ENCODE measurements at regions not wholly inside any gene's neighbourhood (a gene's known extent, or its start where the extent isn't known, plus 50 kb on each side); places are given as distances from the start of the nearest gene placed in this dataset.

DNA sequence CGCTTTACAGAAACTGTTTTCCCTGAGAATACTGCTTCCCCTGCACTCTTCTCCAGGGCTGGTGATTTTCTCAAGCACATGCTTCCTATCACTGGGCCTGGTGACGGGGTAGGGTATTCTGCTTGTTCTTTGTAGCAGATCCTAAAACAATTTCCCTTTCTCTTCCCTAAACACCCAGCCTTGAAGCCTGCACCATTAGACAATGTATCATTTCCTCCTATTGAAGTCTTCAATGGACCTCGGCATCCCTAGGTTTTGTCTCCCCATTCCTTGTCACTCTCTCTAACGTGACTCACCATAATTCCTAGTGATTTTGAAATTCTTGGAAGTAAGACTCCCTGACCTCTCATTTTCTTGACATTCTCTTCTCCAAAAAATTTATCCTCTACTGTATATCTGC is 109.5 kb upstream of the GHITM start:
- Histone ChIP-seq H3K9ac (ENCODE audit: low read depth in 1 of 2, low read length in 2 of 2) (no peak overlapping the region), H3K36me3 (ENCODE audit: control insufficient read depth in 2 of 2, insufficient read depth in 2 of 2, low read length in 2 of 2) (no peaks in the 10 kb centered on the region), H3K9me3 (ENCODE audit: control insufficient read depth in 2 of 2, low read length in 2 of 2) (no peaks in the 10 kb centered on the region), H3K4me1 (ENCODE audit: control insufficient read depth in 2 of 2, insufficient read depth in 2 of 2, low read length in 2 of 2) (no peaks in the 10 kb centered on the region), H3K4me3 (ENCODE audit: low read length in 2 of 2) (no peak overlapping the region), H3K27ac (ENCODE audit: low read depth in 2 of 2, low read length in 2 of 2) (no peak overlapping the region), H3K27me3 (ENCODE audit: control insufficient read depth in 2 of 2, insufficient read depth in 2 of 2, low read length in 2 of 2) (no peaks in the 10 kb centered on the region)

DNA sequence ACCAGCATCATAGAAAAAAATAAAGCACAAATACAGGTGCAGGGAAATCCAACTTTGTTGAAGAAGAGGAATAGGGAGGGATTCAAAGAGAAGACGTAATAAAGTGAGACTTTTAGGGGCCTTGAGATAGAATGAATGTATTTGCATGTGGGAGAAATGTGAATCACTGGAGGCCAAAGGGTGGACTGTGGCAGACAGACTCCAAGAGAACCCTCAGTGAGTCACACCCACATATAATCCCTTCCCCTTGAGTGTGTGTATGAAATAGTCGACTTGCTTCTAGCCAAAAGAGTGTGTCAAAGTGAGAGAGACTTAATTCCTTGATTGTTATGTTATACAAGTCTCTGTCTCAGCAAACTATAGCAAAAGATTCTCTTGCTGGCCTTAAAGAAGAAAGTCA is 101.3 kb upstream of the GHITM start:
- Histone ChIP-seq H3K9me3 (ENCODE audit: control insufficient read depth in 2 of 2, low read length in 2 of 2) (no peaks in the 10 kb centered on the region), H3K27me3 (ENCODE audit: control insufficient read depth in 2 of 2, insufficient read depth in 2 of 2, low read length in 2 of 2) (no peaks in the 10 kb centered on the region), H3K27ac (ENCODE audit: low read depth in 2 of 2, low read length in 2 of 2) (no peak overlapping the region), H3K9ac (ENCODE audit: low read depth in 1 of 2, low read length in 2 of 2) (no peak overlapping the region), H3K4me1 (ENCODE audit: control insufficient read depth in 2 of 2, insufficient read depth in 2 of 2, low read length in 2 of 2) (no peaks in the 10 kb centered on the region), H3K4me3 (ENCODE audit: low read length in 2 of 2) (no peak overlapping the region), H3K36me3 (ENCODE audit: control insufficient read depth in 2 of 2, insufficient read depth in 2 of 2, low read length in 2 of 2) (no peaks in the 10 kb centered on the region)

DNA sequence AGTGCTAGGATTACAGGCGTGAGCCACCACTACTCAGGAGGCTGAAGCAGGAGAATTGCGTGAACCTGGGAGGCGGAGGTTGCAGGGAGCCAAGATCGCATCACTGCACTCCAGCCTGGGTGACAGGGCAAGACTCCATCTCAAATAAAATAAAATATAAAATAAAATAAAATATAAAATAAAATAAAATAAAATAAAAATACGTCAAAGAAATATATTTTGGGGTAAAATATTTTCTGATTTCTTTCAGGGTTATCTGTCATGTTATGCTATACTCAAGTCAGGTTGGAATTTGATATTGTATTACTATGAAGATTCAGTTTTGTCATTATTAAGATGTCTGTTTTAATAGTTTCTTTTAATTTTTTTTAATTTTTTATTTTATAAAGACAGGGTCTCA is 99.4 kb upstream of the GHITM start:
- no peaks in the 10 kb centered on the region for H3K36me3 ChIP-seq (ENCODE audit: control insufficient read depth in 2 of 2, insufficient read depth in 2 of 2, low read length in 2 of 2)
- H3K27ac ChIP-seq (ENCODE audit: low read depth in 2 of 2, low read length in 2 of 2) = no peak overlapping the region
- H3K9ac ChIP-seq (ENCODE audit: low read depth in 1 of 2, low read length in 2 of 2) = no peak overlapping the region
- H3K4me1 ChIP-seq (ENCODE audit: control insufficient read depth in 2 of 2, insufficient read depth in 2 of 2, low read length in 2 of 2) = no peaks in the 10 kb centered on the region
- H3K27me3 ChIP-seq (ENCODE audit: control insufficient read depth in 2 of 2, insufficient read depth in 2 of 2, low read length in 2 of 2) = no peaks in the 10 kb centered on the region
- no peaks in the 10 kb centered on the region for H3K9me3 ChIP-seq (ENCODE audit: control insufficient read depth in 2 of 2, low read length in 2 of 2)
- no peak overlapping the region for H3K4me3 ChIP-seq (ENCODE audit: low read length in 2 of 2)

DNA sequence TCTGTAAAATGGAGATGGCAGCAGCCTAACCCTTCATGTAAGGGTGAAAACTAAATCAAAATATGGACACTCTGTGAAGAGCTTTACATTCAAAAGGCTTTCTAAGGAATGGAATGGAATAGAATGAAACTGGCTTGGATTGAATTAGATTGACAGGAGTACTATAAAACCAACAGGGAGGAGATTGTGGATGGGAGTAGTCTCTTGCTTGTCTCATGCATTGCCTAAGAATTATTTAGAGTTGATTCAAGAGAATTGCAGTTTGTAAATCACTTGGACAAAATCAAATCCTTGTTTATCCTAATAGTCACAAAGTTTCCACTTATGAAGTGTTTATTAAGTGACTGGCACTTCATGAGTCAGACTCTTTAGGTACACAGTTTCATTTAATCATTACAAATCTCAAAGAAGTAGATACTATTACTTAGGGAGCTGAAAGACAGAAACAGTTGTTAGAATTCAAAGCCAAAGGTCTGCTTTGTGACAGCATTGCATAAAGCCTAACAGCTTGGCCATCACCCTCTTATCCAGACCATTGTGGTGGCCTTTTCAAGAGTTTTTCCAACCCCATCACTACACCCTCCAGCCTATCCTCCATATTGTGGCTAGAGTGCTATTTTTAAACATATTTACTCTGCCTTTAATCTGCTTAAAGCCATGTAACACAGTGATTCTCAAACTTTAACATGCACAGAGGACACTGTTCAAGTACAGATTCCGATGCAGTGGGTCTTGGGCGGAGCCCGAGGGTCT is 91.9 kb upstream of the GHITM start:
- no peak overlapping the region for H3K4me3 ChIP-seq (ENCODE audit: low read length in 2 of 2)
- no peaks in the 10 kb centered on the region for H3K9me3 ChIP-seq (ENCODE audit: control insufficient read depth in 2 of 2, low read length in 2 of 2)
- no peak overlapping the region for H3K9ac ChIP-seq (ENCODE audit: low read depth in 1 of 2, low read length in 2 of 2)
- H3K27ac ChIP-seq (ENCODE audit: low read depth in 2 of 2, low read length in 2 of 2) = no peak overlapping the region
- H3K36me3 ChIP-seq (ENCODE audit: control insufficient read depth in 2 of 2, insufficient read depth in 2 of 2, low read length in 2 of 2) = no peaks in the 10 kb centered on the region
- H3K27me3 ChIP-seq (ENCODE audit: control insufficient read depth in 2 of 2, insufficient read depth in 2 of 2, low read length in 2 of 2) = no peaks in the 10 kb centered on the region
- no peaks in the 10 kb centered on the region for H3K4me1 ChIP-seq (ENCODE audit: control insufficient read depth in 2 of 2, insufficient read depth in 2 of 2, low read length in 2 of 2)

DNA sequence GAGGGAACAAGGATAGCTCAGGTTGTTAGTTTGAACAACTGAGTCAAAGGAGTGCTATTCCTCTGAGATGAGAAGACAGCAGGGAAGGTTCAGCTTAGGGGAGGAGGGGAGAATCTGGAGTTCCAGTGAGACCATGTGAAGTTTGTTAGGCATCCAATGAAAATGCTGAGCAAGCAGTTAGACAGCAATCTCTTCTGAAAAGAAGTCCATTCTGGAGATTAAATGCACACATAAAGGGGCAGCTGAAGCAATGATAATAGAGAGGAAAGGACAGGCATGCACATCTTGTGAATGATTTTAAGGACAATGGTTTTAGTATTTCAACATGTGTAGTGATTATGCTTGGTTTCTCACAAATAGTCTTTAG is 89.7 kb upstream of the GHITM start:
- Histone ChIP-seq H3K36me3 (ENCODE audit: control insufficient read depth in 2 of 2, insufficient read depth in 2 of 2, low read length in 2 of 2) (no peaks in the 10 kb centered on the region), H3K4me3 (ENCODE audit: low read length in 2 of 2) (no peak overlapping the region), H3K27me3 (ENCODE audit: control insufficient read depth in 2 of 2, insufficient read depth in 2 of 2, low read length in 2 of 2) (no peaks in the 10 kb centered on the region), H3K27ac (ENCODE audit: low read depth in 2 of 2, low read length in 2 of 2) (no peak overlapping the region), H3K4me1 (ENCODE audit: control insufficient read depth in 2 of 2, insufficient read depth in 2 of 2, low read length in 2 of 2) (no peaks in the 10 kb centered on the region), H3K9me3 (ENCODE audit: control insufficient read depth in 2 of 2, low read length in 2 of 2) (no peaks in the 10 kb centered on the region), H3K9ac (ENCODE audit: low read depth in 1 of 2, low read length in 2 of 2) (no peak overlapping the region)

DNA sequence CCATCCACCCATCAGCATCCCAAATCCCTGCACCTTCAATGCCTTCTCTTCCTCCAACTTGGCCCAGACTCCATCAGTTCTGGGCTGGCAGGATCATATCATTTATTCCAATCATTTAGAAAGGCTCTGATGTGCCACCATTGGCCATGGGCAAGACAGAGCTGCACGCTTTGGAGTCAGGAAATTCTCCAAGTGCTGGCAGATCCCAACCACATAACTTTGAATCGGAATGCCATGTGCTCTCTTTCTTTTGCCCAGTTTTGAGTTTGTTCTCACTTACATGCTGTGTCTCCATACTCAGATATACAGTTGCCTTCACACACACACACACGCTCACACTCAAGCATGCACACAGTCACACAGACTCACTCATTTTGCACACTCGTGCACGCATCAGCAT is 85.7 kb upstream of the GHITM start:
- H3K4me1 ChIP-seq (ENCODE audit: control insufficient read depth in 2 of 2, insufficient read depth in 2 of 2, low read length in 2 of 2) = no peaks in the 10 kb centered on the region
- peaks cover 0 to 4% of the 10 kb centered on the region in 2 donors for H3K27me3 ChIP-seq (ENCODE audit: control insufficient read depth in 2 of 2, insufficient read depth in 2 of 2, low read length in 2 of 2)
- H3K36me3 ChIP-seq (ENCODE audit: control insufficient read depth in 2 of 2, insufficient read depth in 2 of 2, low read length in 2 of 2) = no peaks in the 10 kb centered on the region
- H3K27ac ChIP-seq (ENCODE audit: low read depth in 2 of 2, low read length in 2 of 2) = no peak overlapping the region
- H3K9ac ChIP-seq (ENCODE audit: low read depth in 1 of 2, low read length in 2 of 2) = no peak overlapping the region
- no peak overlapping the region for H3K4me3 ChIP-seq (ENCODE audit: low read length in 2 of 2)
- H3K9me3 ChIP-seq (ENCODE audit: control insufficient read depth in 2 of 2, low read length in 2 of 2) = no peaks in the 10 kb centered on the region

DNA sequence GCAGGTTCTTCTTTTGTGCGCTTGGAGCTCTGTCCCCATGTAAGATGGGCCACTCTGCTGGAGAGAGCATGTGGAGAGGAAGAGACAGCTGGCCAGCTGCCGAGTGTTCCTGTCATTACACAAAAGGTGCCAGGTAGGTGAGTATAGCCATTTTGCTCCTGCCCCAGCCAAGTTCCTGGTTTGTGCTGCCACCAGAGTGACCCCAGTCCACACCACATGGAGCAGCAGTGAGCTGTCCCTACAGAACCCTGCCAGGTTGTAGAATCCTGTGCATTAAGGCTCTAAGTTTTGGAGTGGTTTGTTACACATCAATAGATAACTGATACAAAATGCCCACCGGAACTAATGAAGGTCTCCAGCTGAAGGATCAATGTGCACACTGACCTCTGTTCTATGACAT is 84.6 kb upstream of the GHITM start:
- no peaks in the 10 kb centered on the region for H3K9me3 ChIP-seq (ENCODE audit: control insufficient read depth in 2 of 2, low read length in 2 of 2)
- no peaks in the 10 kb centered on the region for H3K36me3 ChIP-seq (ENCODE audit: control insufficient read depth in 2 of 2, insufficient read depth in 2 of 2, low read length in 2 of 2)
- H3K9ac ChIP-seq (ENCODE audit: low read depth in 1 of 2, low read length in 2 of 2) = no peak overlapping the region
- no peaks in the 10 kb centered on the region for H3K4me1 ChIP-seq (ENCODE audit: control insufficient read depth in 2 of 2, insufficient read depth in 2 of 2, low read length in 2 of 2)
- H3K27ac ChIP-seq (ENCODE audit: low read depth in 2 of 2, low read length in 2 of 2) = no peak overlapping the region
- H3K27me3 ChIP-seq (ENCODE audit: control insufficient read depth in 2 of 2, insufficient read depth in 2 of 2, low read length in 2 of 2) = peaks cover 0 to 4% of the 10 kb centered on the region in 2 donors
- no peak overlapping the region for H3K4me3 ChIP-seq (ENCODE audit: low read length in 2 of 2)

DNA sequence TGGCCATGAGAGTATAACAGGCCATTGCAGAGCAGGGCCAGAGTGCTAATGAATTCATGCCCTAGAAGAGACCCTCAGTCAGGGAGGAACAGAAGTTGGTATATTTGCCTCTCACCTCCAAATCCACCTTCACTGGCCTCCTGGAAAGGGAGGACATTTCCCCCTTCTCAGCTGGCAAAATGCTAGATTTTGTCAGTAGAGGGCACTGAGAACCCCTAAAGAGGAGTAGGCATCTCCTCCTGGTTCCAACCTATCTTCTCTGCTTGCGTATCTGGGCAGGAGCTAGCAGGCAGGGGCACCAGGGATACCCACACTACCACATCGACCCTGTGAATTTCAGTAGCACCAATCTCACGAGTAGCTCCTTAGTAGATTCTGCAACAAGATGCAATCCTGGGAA is 79.8 kb upstream of the GHITM start:
- H3K36me3 ChIP-seq (ENCODE audit: control insufficient read depth in 2 of 2, insufficient read depth in 2 of 2, low read length in 2 of 2) = no peaks in the 10 kb centered on the region
- no peak overlapping the region for H3K4me3 ChIP-seq (ENCODE audit: low read length in 2 of 2)
- H3K9ac ChIP-seq (ENCODE audit: low read depth in 1 of 2, low read length in 2 of 2) = no peak overlapping the region
- H3K27me3 ChIP-seq (ENCODE audit: control insufficient read depth in 2 of 2, insufficient read depth in 2 of 2, low read length in 2 of 2) = peaks cover 0 to 8% of the 10 kb centered on the region in 2 donors
- no peak overlapping the region for H3K27ac ChIP-seq (ENCODE audit: low read depth in 2 of 2, low read length in 2 of 2)
- no peaks in the 10 kb centered on the region for H3K9me3 ChIP-seq (ENCODE audit: control insufficient read depth in 2 of 2, low read length in 2 of 2)
- H3K4me1 ChIP-seq (ENCODE audit: control insufficient read depth in 2 of 2, insufficient read depth in 2 of 2, low read length in 2 of 2) = no peaks in the 10 kb centered on the region

DNA sequence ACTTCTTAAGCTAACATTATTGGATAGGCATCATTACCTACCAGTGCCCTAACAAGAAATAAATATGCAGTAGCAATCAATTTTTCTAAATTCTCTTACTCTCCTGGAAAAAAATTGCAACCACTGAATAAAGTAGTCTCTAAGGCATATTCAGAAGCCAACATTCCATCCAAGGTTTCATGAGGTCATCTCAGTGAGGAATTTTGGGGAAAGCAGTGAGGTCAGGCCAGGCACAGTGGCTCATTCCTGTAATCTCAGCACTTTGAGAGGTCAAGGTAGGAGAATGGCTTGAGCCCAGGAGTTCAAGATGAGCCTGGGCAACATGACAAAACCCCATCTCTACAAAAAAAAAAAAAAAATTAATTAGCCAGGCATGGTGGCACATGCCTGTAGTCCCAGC is 75.9 kb upstream of the GHITM start:
- Histone ChIP-seq H3K27ac (ENCODE audit: low read depth in 2 of 2, low read length in 2 of 2) (no peak overlapping the region), H3K9ac (ENCODE audit: low read depth in 1 of 2, low read length in 2 of 2) (no peak overlapping the region), H3K36me3 (ENCODE audit: control insufficient read depth in 2 of 2, insufficient read depth in 2 of 2, low read length in 2 of 2) (no peaks in the 10 kb centered on the region), H3K27me3 (ENCODE audit: control insufficient read depth in 2 of 2, insufficient read depth in 2 of 2, low read length in 2 of 2) (peaks cover 0 to 4% of the 10 kb centered on the region in 2 donors), H3K4me3 (ENCODE audit: low read length in 2 of 2) (no peak overlapping the region), H3K4me1 (ENCODE audit: control insufficient read depth in 2 of 2, insufficient read depth in 2 of 2, low read length in 2 of 2) (no peaks in the 10 kb centered on the region), H3K9me3 (ENCODE audit: control insufficient read depth in 2 of 2, low read length in 2 of 2) (no peaks in the 10 kb centered on the region)

DNA sequence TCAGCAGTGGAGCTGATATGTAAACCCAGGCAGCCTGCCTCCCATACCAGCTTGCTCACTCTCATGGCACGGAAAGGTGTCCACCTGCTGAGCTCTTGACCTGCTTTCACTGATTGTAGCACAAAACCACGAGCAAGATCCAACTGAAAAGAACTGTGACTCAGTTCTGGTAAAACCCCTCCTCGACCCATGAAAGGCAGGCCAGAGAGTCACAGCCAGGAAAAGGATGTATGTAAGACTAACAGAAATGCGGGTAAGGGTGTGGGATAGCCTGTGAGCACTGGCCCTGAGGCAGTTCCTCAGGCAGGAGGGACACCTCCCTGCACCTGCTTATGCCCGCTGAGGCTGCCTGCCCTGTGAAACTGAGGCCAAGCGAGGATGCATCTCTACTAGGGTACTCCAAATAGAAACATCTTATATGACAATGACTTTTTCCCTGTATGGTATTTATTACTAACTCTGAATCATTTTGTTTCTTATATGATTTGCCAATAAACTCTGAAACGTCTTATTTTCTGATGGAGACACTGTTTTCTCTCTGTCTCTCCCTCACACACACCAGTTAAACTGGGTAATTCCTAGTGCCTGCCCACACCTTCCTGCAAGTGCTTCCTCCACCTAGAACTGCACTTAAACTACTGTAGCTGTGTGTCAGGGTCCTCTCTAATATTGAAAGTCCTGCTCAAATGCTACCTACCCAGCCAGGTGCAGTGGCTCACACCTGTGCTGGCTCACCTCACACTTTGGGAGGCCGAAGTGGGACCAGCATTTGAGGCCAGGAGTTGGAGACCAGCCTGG is 73.3 kb upstream of the GHITM start:
- H3K27me3 ChIP-seq (ENCODE audit: control insufficient read depth in 2 of 2, insufficient read depth in 2 of 2, low read length in 2 of 2) = peaks cover 0 to 4% of the 10 kb centered on the region in 2 donors
- no peaks in the 10 kb centered on the region for H3K9me3 ChIP-seq (ENCODE audit: control insufficient read depth in 2 of 2, low read length in 2 of 2)
- H3K27ac ChIP-seq (ENCODE audit: low read depth in 2 of 2, low read length in 2 of 2) = no peak overlapping the region
- no peak overlapping the region for H3K4me3 ChIP-seq (ENCODE audit: low read length in 2 of 2)
- no peaks in the 10 kb centered on the region for H3K36me3 ChIP-seq (ENCODE audit: control insufficient read depth in 2 of 2, insufficient read depth in 2 of 2, low read length in 2 of 2)
- H3K9ac ChIP-seq (ENCODE audit: low read depth in 1 of 2, low read length in 2 of 2) = no peak overlapping the region
- no peaks in the 10 kb centered on the region for H3K4me1 ChIP-seq (ENCODE audit: control insufficient read depth in 2 of 2, insufficient read depth in 2 of 2, low read length in 2 of 2)

All from mucosa of rectum (tissue), 2 donors.